ENCODE measurements at regions not wholly inside any gene's neighbourhood (a gene's known extent, or its start where the extent isn't known, plus 50 kb on each side); places are given as distances from the start of the nearest gene placed in this dataset.

- Histone ChIP-seq H3K27me3 (no peaks in the 10 kb centered on the region), H3K36me3 (replicated peaks in 1 of 2; ENCODE audit: insufficient read depth in 1 of 2, low read depth in 2 of 2) (no peaks in the 10 kb centered on the region), H3K4me3 (no peak overlapping the region), H3K27ac (no peak overlapping the region), H3K4me1 (peaks cover 37% of the 10 kb centered on the region), H3K9me3 (no peaks in the 10 kb centered on the region)
- DNase-seq (no peak), ATAC-seq (no peak)
- TF ChIP-seq POLR2A (IDR thresholded peaks at IDR 0.05) = no peak
- TF ChIP-seq, protein P1, sequence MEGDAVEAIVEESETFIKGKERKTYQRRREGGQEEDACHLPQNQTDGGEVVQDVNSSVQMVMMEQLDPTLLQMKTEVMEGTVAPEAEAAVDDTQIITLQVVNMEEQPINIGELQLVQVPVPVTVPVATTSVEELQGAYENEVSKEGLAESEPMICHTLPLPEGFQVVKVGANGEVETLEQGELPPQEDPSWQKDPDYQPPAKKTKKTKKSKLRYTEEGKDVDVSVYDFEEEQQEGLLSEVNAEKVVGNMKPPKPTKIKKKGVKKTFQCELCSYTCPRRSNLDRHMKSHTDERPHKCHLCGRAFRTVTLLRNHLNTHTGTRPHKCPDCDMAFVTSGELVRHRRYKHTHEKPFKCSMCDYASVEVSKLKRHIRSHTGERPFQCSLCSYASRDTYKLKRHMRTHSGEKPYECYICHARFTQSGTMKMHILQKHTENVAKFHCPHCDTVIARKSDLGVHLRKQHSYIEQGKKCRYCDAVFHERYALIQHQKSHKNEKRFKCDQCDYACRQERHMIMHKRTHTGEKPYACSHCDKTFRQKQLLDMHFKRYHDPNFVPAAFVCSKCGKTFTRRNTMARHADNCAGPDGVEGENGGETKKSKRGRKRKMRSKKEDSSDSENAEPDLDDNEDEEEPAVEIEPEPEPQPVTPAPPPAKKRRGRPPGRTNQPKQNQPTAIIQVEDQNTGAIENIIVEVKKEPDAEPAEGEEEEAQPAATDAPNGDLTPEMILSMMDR (IDR thresholded peaks at IDR 0.05) = no peak
- 79 to 84% methylated on average over 5 to 6 of the region's 6 CpGs for WGBS, 2 donors
- intact Hi-C loops (cut with DNase I) = no loop called here
Measured at GRCh38 chr16:48105976-48106375, 49.8 kb downstream of the ABCC12 start.

- ATAC-seq = peak; percentile 29
- peak in 3 of 4 donors; percentile 24 to 60 (median 51) for DNase-seq
- no peak overlapping the region for H3K27ac ChIP-seq
- no peaks in the 10 kb centered on the region for H3K27me3 ChIP-seq
- intact Hi-C loops (cut with DNase I) = no loop called here
- peaks cover 41% of the 10 kb centered on the region for H3K4me1 ChIP-seq
- TF ChIP-seq, protein P1 (IDR thresholded peaks at IDR 0.05) = no peak
- 35 to 42% methylated on average over 3 to 4 of the region's 4 CpGs for WGBS, 2 donors
- no peak overlapping the region for H3K4me3 ChIP-seq
- H3K9me3 ChIP-seq = no peaks in the 10 kb centered on the region
- no peaks in the 10 kb centered on the region for H3K36me3 ChIP-seq (replicated peaks in 1 of 2; ENCODE audit: insufficient read depth in 1 of 2, low read depth in 2 of 2)
Measured at GRCh38 chr16:48105456-48105855, 50.3 kb downstream of the ABCC12 start.

GRCh38 chr16:48103591-48103990 is 52.2 kb downstream of the ABCC12 start:
- DNase-seq (peak in 1 of 4 donors; percentile 33), ATAC-seq (no peak)
- Histone ChIP-seq H3K36me3 (replicated peaks in 1 of 2; ENCODE audit: insufficient read depth in 1 of 2, low read depth in 2 of 2) (no peaks in the 10 kb centered on the region), H3K9me3 (no peaks in the 10 kb centered on the region), H3K27ac (no peak overlapping the region), H3K27me3 (no peaks in the 10 kb centered on the region), H3K4me1 (peaks cover 41% of the 10 kb centered on the region), H3K4me3 (no peak overlapping the region)
- 34 to 74% methylated on average over 3 to 6 of the region's 6 CpGs for WGBS, 2 donors
- TF ChIP-seq, protein P1 (IDR thresholded peaks at IDR 0.05) = no peak
- TF ChIP-seq POLR2A (IDR thresholded peaks at IDR 0.05) = no peak
- intact Hi-C loops (cut with DNase I) = no loop called here

DNA sequence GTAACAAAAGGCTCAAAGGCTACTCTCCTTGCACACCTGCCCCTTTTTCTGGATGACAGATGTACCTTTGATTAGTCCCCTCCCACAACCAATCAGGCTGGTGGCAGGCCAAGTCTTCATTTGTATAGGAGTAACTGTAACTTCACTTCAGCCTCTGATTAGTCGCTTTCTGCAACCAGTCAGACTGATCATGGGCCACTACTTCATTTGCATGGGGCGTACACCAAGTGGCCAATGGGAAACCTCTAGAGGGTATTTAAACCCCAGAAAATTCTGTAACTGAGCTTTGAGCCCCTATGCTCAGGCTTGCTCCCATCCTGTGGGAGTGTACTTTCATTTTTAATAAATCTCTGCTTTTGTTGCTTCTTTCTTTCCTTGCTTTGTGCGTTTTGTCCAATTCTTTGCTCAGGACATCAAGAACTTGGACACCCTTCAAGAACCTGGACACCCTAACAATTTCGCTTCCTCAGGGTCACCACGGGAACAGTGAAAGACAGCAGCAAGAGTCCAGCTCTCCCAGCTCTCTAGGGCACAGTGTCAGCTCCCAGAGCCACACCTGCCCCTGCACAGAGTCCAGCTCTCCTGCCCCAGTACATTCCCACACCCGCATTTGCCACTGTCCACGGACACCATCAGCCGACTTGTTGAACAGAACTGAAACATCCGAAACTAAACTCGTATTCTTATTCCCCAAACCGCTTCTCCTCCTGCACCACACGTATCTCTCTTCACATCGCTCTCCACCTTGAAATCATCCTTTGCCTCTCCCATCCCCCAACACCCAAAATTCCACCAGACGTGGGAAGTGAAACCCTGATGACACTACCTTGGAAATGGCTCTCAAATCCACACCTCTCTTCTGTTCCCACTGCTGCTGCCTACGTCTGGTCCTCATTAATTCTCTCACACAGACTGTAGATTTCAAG is 53.4 kb downstream of the ABCC12 start:
- TF ChIP-seq, protein P1 (IDR thresholded peaks at IDR 0.05) = no peak
- TF ChIP-seq POLR2A (IDR thresholded peaks at IDR 0.05) = no peak
- Histone ChIP-seq H3K36me3 (replicated peaks in 1 of 2; ENCODE audit: insufficient read depth in 1 of 2, low read depth in 2 of 2) (no peaks in the 10 kb centered on the region), H3K27ac (peak overlapping the region in 1 of 4 donors; percentile 32), H3K9me3 (no peaks in the 10 kb centered on the region), H3K4me3 (no peak overlapping the region), H3K27me3 (no peaks in the 10 kb centered on the region), H3K4me1 (peaks cover 41% of the 10 kb centered on the region)
- WGBS, 2 donors = 79 to 84% methylated on average over 15 of the region's 15 CpGs
- intact Hi-C loops (cut with DNase I) = no loop called here
- peak in 2 of 4 donors; percentile 14 to 32 for DNase-seq
- no peak for ATAC-seq

Data from body of pancreas (tissue), 4 donors.